ENCODE measurements at regions not wholly inside any gene's neighbourhood (a gene's known extent, or its start where the extent isn't known, plus 50 kb on each side); places are given as distances from the start of the nearest gene placed in this dataset.
A peak's percentile ranks its signal among the peaks of the same experiment; 100 is the strongest.
"Not testable (repeated sequence)": the region's sequence is repeated elsewhere in the genome, so short reads cannot be mapped to it uniquely, and the experiment has no call there.

- not testable (repeated sequence) for H3K4me1 Mint-ChIP-seq; H3F3A ChIP-seq (replicated peaks; ENCODE audit: low read depth); H3K4me3 ChIP-seq; H3K27me3 ChIP-seq (ENCODE audit: insufficient read depth); ATAC-seq; H3K4me3 Mint-ChIP-seq; H3K4me2 ChIP-seq; H2AFZ ChIP-seq; H3K36me3 ChIP-seq (ENCODE audit: insufficient read depth); H3K79me2 ChIP-seq (replicated peaks; ENCODE audit: insufficient read depth); H3K4me1 ChIP-seq (ENCODE audit: insufficient read depth); H3K27ac Mint-ChIP-seq; H3K27ac ChIP-seq (ENCODE audit: low read depth); H4K20me1 ChIP-seq (replicated peaks; ENCODE audit: insufficient read depth); DNase-seq (ENCODE audit: low spot score)
- Mint-ChIP-seq H3K36me3 (ENCODE audit: low read depth) (peaks cover 20% of the 10 kb centered on the region), H3K27me3 (ENCODE audit: insufficient read depth, low read depth, poor library complexity) (peaks cover 11% of the 10 kb centered on the region), H3K9me3 (peaks cover 39% of the 10 kb centered on the region)
- peaks cover 11% of the 10 kb centered on the region; the same call in 1 of the 2 replicates for H3K9me2 ChIP-seq (ENCODE audit: insufficient read depth)
Observed at GRCh38 chr12:96086190-96086589, 50.8 kb upstream of the LTA4H start.

GRCh38 chr12:96091833-96092232 lies 56.4 kb upstream of the LTA4H start:
- no peak overlapping the region for H3K27ac ChIP-seq (ENCODE audit: low read depth)
- Mint-ChIP-seq H3K36me3 (ENCODE audit: low read depth) (peaks cover 18% of the 10 kb centered on the region), H3K9me3 (peaks cover 39% of the 10 kb centered on the region), H3K4me1 (peaks cover 16% of the 10 kb centered on the region), H3K27me3 (ENCODE audit: insufficient read depth, low read depth, poor library complexity) (peaks cover 2% of the 10 kb centered on the region), H3K27ac (no peak overlapping the region), H3K4me3 (no peak overlapping the region)
- H3K79me2 ChIP-seq (replicated peaks; ENCODE audit: insufficient read depth): no peaks in the 10 kb centered on the region
- TF ChIP-seq CREB1 (CRISPR knock-in tag; IDR thresholded peaks at IDR 0.05; ENCODE audit: low read depth) (no peak), STAT1 (IDR thresholded peaks at IDR 0.05; ENCODE audit: unreplicated experiment) (no peak), CTCF (conservative IDR thresholded peaks at IDR 0.05; ENCODE audit: low read depth in 2 of 2) (peak; percentile 44 to 65; a peak in 3 of 4 replicates), NANOG (IDR thresholded peaks at IDR 0.05; ENCODE audit: borderline replicate concordance) (no peak), REST (IDR thresholded peaks at IDR 0.05; ENCODE audit: unreplicated experiment) (no peak), ZNF462 (CRISPR knock-in tag; IDR thresholded peaks at IDR 0.05) (0 out of 2 replicates have a peak, but pooled peaks have one; percentile 40), POLR2AphosphoS5 (IDR thresholded peaks at IDR 0.05; ENCODE audit: low read depth) (no peak)
- no peaks in the 10 kb centered on the region for H3F3A ChIP-seq (replicated peaks; ENCODE audit: low read depth)
- H3K9me2 ChIP-seq (ENCODE audit: insufficient read depth): 0 out of 2 replicates have a peak, but pooled peaks cover 2% of the 10 kb centered on the region
- H3K4me2 ChIP-seq: no peak overlapping the region
- no peak overlapping the region for H3K4me3 ChIP-seq
- H3K4me1 ChIP-seq (ENCODE audit: insufficient read depth): peaks cover 7% of the 10 kb centered on the region
- H3K27me3 ChIP-seq (ENCODE audit: insufficient read depth): no peaks in the 10 kb centered on the region
- H3K36me3 ChIP-seq (ENCODE audit: insufficient read depth): peaks cover 3% of the 10 kb centered on the region; the same call in 1 of the 2 replicates
- H2AFZ ChIP-seq: no peak overlapping the region
- ATAC-seq (peak; percentile 44; the same call in 1 of the 3 replicates), DNase-seq (ENCODE audit: low spot score) (peak; percentile 40)
- H4K20me1 ChIP-seq (replicated peaks; ENCODE audit: insufficient read depth): no peaks in the 10 kb centered on the region
